Fibroblast of lung (primary cell): ENCODE measurements at regions not wholly inside any gene's neighbourhood (a gene's known extent, or its start where the extent isn't known, plus 50 kb on each side); places are given as distances from the start of the nearest gene placed in this dataset.

ENCODE experiments used
- EZH2 ChIP-seq: IDR thresholded peaks from 2 replicates; pipeline ENCODE4 v1.5.1; 2012; ENCODE audit warnings: low read length, control low read depth, mild to moderate bottlenecking; ENCODE audit errors: missing control alignments
- TF ChIP-seq, protein P1 (sequence below), 2 donors: IDR thresholded peaks in 1 of 2; conservative IDR thresholded peaks in 1 of 2; 1 replicate in 1 of 2; 2 replicates in 1 of 2; pipeline ENCODE4 v1.5.1; 2011 to 2012; ENCODE audit warnings: low read length in 2 of 2, control low read depth in 1 of 2, inconsistent platforms in 1 of 2, low read depth in 1 of 2, mild to moderate bottlenecking in 1 of 2

DNA sequence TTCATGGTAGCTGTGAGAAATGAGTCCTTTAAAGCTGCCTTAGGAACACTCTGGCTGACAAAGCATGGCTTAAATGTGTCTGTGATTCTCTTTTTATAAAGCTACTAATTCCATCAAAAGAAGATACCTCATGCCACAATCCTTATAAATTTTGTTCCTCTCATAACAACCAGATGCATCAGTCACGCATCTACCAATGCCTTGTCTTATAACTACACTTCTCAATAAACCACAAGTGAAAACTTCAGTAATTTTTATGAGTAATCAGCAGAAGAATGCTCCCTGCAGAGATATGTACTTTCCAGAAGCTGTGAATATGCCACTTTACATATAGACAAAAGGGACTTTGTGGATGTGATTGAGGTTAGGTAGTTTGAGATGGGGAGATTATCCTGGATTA, 147.8 kb downstream of the SUCLA2 start:
- TF ChIP-seq, protein P1, sequence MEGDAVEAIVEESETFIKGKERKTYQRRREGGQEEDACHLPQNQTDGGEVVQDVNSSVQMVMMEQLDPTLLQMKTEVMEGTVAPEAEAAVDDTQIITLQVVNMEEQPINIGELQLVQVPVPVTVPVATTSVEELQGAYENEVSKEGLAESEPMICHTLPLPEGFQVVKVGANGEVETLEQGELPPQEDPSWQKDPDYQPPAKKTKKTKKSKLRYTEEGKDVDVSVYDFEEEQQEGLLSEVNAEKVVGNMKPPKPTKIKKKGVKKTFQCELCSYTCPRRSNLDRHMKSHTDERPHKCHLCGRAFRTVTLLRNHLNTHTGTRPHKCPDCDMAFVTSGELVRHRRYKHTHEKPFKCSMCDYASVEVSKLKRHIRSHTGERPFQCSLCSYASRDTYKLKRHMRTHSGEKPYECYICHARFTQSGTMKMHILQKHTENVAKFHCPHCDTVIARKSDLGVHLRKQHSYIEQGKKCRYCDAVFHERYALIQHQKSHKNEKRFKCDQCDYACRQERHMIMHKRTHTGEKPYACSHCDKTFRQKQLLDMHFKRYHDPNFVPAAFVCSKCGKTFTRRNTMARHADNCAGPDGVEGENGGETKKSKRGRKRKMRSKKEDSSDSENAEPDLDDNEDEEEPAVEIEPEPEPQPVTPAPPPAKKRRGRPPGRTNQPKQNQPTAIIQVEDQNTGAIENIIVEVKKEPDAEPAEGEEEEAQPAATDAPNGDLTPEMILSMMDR (conservative IDR thresholded peaks at IDR 0.05 in 1 of 2, IDR thresholded peaks at IDR 0.05 in 1 of 2; ENCODE audit: low read depth in 1 of 2, low read length in 2 of 2), result no peak
- TF ChIP-seq EZH2, result no peak
